GM10266 (cell line): ENCODE measurements at regions not wholly inside any gene's neighbourhood (a gene's known extent, or its start where the extent isn't known, plus 50 kb on each side); places are given as distances from the start of the nearest gene placed in this dataset.

ENCODE experiments used
- DNase-seq: peaks from one replicate; pipeline ENCODE4 v3.0.0; 2012; ENCODE audit errors: extremely low spot score
- CTCF ChIP-seq: IDR thresholded peaks from 2 replicates; pipeline ENCODE4 v1.5.1; 2012; ENCODE audit warnings: mild to moderate bottlenecking, low read depth; ENCODE audit not compliant: control insufficient read depth, insufficient read depth; ENCODE audit errors: missing control alignments

GRCh38 chr3:36132214-36132613 lies 248.1 kb upstream of the STAC start:
- DNase-seq = no peak
- TF ChIP-seq CTCF = no peak

- no peak for TF ChIP-seq CTCF
- DNase-seq = no peak
Observed at GRCh38 chr3:36135863-36136262, 244.4 kb upstream of the STAC start.

GRCh38 chr3:36142746-36143145 lies 237.6 kb upstream of the STAC start:
- TF ChIP-seq CTCF = no peak

GRCh38 chr3:36146404-36146803 lies 233.9 kb upstream of the STAC start:
- no peak for DNase-seq
- no peak for TF ChIP-seq CTCF

More at GRCh38 chr3:36142746-36143145, 237.6 kb upstream of the STAC start:
- DNase-seq = no peak

GRCh38 chr3:36147934-36148558 lies 232.3 kb upstream of the STAC start:
- TF ChIP-seq CTCF = no peak
- no peak for DNase-seq

- no peak for TF ChIP-seq CTCF
- DNase-seq = no peak
Observed at GRCh38 chr3:36149447-36149865, 230.8 kb upstream of the STAC start.

- TF ChIP-seq CTCF = no peak
Observed at GRCh38 chr3:36155515-36155914, 224.8 kb upstream of the STAC start.

More at GRCh38 chr3:36155515-36155914, 224.8 kb upstream of the STAC start:
- DNase-seq = no peak
